ENCODE measurements at regions not wholly inside any gene's neighbourhood (a gene's known extent, or its start where the extent isn't known, plus 50 kb on each side); places are given as distances from the start of the nearest gene placed in this dataset.

GRCh38 chr6:22366214-22366613 lies 69.4 kb upstream of the PRL start (continued):
- TF ChIP-seq POLR2AphosphoS2 (conservative IDR thresholded peaks at IDR 0.05; ENCODE audit: low read length): no peak
- TF ChIP-seq TP53 (CRISPR knock-in tag; IDR thresholded peaks at IDR 0.05): no peak
- TF ChIP-seq JUNB (IDR thresholded peaks at IDR 0.05): no peak

- DNase-seq (ENCODE audit: low read depth in 1 of 2, low spot score in 1 of 2) (no peak), FAIRE-seq (no peak), ATAC-seq (no peak)
- no peak overlapping the region for H3K27ac ChIP-seq
- TF ChIP-seq ESRRA (IDR thresholded peaks at IDR 0.05; ENCODE audit: borderline replicate concordance, low read length): no peak
- no peak for TF ChIP-seq TFCP2L1 (CRISPR knock-in tag; IDR thresholded peaks at IDR 0.05)
- no peak for TF ChIP-seq RARB (CRISPR knock-in tag; IDR thresholded peaks at IDR 0.05)
- no peak for TF ChIP-seq GATA3 (IDR thresholded peaks at IDR 0.05; ENCODE audit: borderline replicate concordance)
- no peak for TF ChIP-seq NFE2L2 (conservative IDR thresholded peaks at IDR 0.05; ENCODE audit: low read length)
- no peak for TF ChIP-seq TP53 (CRISPR knock-in tag; IDR thresholded peaks at IDR 0.05)
- TF ChIP-seq MAFK (IDR thresholded peaks at IDR 0.05; ENCODE audit: partially characterized antibody): no peak
- TF ChIP-seq BCL3 (IDR thresholded peaks at IDR 0.05): no peak
- no peak for TF ChIP-seq FOSL2 (IDR thresholded peaks at IDR 0.05)
- no peak for TF ChIP-seq FOSL2 (CRISPR knock-in tag; IDR thresholded peaks at IDR 0.05)
- TF ChIP-seq CHD2 (IDR thresholded peaks at IDR 0.05; ENCODE audit: low read length, partially characterized antibody): no peak
- no peak for TF ChIP-seq EHF (CRISPR knock-in tag; IDR thresholded peaks at IDR 0.05)
- no peak for TF ChIP-seq MAZ (IDR thresholded peaks at IDR 0.05; ENCODE audit: borderline replicate concordance, low read depth, low read length)
- H3K4me1 ChIP-seq: peaks cover 11% of the 10 kb centered on the region; the same call in 1 of the 3 replicates
- no peak overlapping the region for H3K4me3 ChIP-seq
- no peaks in the 10 kb centered on the region for H3K9me3 ChIP-seq
- CTCF ChIA-PET: no interaction called here
- 76% methylated on average over 1 of the region's 1 CpG for WGBS (ENCODE audit: missing lambda C conversion rate)
- no peak overlapping the region for H3K4me2 ChIP-seq
- POLR2A ChIA-PET: no interaction called here
These were observed 70.5 kb upstream of the PRL start for GRCh38 chr6:22367346-22367745.

GRCh38 chr6:22368794-22369193 lies 72.0 kb upstream of the PRL start:
- H3K27ac ChIP-seq: no peak overlapping the region
- no peak overlapping the region for H3K4me2 ChIP-seq
- CTCF ChIA-PET: no interaction called here
- FAIRE-seq (no peak), ATAC-seq (no peak), DNase-seq (ENCODE audit: low read depth in 1 of 2, low spot score in 1 of 2) (no peak)
- H3K4me3 ChIP-seq: no peak overlapping the region
- TF ChIP-seq RCOR1 (IDR thresholded peaks at IDR 0.05; ENCODE audit: low read depth, low read length) (no peak), PBX3 (IDR thresholded peaks at IDR 0.05) (no peak), SMC3 (IDR thresholded peaks at IDR 0.05) (no peak), E2F6 (IDR thresholded peaks at IDR 0.05; ENCODE audit: borderline replicate concordance, low read depth) (no peak), SREBF2 (IDR thresholded peaks at IDR 0.05) (no peak), CTCF (IDR thresholded peaks at IDR 0.05) (no peak), TP53 (CRISPR knock-in tag; IDR thresholded peaks at IDR 0.05) (no peak), HOXB5 (CRISPR knock-in tag; IDR thresholded peaks at IDR 0.05) (no peak), FOSB (CRISPR knock-in tag; IDR thresholded peaks at IDR 0.05) (no peak), MAX (IDR thresholded peaks at IDR 0.05) (no peak), RARB (CRISPR knock-in tag; IDR thresholded peaks at IDR 0.05) (no peak), USF2 (IDR thresholded peaks at IDR 0.05) (no peak), ATOH8 (CRISPR knock-in tag; IDR thresholded peaks at IDR 0.05; ENCODE audit: low read depth) (no peak)
- no peaks in the 10 kb centered on the region; the same call in 2 of the 3 replicates for H3K4me1 ChIP-seq
- 23% methylated on average over 1 of the region's 1 CpG for WGBS (ENCODE audit: missing lambda C conversion rate)
- no peaks in the 10 kb centered on the region for H3K9me3 ChIP-seq
- POLR2A ChIA-PET: no interaction called here
